22Rv1 (cell line): ENCODE measurements at regions not wholly inside any gene's neighbourhood (a gene's known extent, or its start where the extent isn't known, plus 50 kb on each side); places are given as distances from the start of the nearest gene placed in this dataset.

Source experiments
- H3K27ac ChIP-seq: fragments of 450-650 bp; 2 replicates; pipeline ENCODE4 v1.5.1; 2017
- ZFX ChIP-seq: fragments of 450-650 bp; IDR thresholded peaks from 2 replicates; pipeline ENCODE4 v1.6.1; 2017; ENCODE audit warnings: antibody characterized with exemption, borderline replicate concordance
- TF ChIP-seq, protein P1 (sequence below): fragments of 450-650 bp; IDR thresholded peaks from 2 replicates; pipeline ENCODE4 v1.5.1; 2017; ENCODE audit warnings: mild to moderate bottlenecking

DNA sequence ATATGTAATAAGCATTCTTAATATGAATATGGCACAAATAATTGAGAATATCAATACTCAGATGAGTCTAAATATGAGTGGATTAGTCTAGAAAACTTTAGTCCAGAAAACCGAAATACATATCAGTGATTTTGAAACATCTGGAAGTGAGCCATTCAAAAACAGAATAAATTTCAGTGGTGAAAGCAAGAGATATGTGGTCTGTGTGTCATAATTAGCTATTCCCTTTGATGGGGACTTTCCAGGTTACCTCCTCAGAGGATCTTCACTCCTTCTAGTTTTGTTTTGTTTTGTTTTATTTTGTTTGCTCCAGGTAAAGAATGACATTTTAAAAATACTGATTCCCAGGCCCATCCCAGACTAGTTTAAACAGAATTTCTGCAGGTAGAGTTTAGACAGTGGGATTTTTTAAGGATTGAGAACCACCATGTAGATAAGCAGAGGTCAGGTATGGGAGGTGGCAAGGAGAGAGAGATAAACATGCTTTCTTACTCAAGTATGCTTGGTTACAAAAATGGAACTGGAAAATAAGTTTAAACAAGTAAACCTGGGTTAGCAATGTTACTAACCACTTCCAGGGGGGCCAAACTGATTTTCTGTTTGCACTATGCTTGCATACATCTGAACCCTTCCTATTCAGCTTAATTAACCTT, 70.7 kb downstream of the NABP1 start:
- no peak overlapping the region for H3K27ac ChIP-seq

DNA sequence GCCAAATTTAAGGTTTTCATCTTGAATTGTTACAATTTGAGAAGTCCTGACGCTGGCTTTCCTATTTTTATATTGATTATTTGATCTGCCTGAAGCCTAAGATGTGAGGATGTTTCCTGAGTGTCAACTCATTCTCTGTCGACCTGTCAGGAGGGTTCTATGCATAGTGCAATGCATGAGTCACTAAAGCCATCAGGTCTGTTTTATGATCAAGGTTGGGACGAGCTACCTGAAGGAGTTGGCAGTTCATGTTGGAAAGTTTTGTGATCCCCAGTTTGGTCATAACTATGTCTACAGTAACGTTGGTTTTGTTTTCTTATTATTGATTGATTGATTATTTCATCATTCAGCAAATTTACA, 71.2 kb downstream of the NABP1 start:
- no peak overlapping the region for H3K27ac ChIP-seq
- no peak for TF ChIP-seq ZFX
- TF ChIP-seq, protein P1, sequence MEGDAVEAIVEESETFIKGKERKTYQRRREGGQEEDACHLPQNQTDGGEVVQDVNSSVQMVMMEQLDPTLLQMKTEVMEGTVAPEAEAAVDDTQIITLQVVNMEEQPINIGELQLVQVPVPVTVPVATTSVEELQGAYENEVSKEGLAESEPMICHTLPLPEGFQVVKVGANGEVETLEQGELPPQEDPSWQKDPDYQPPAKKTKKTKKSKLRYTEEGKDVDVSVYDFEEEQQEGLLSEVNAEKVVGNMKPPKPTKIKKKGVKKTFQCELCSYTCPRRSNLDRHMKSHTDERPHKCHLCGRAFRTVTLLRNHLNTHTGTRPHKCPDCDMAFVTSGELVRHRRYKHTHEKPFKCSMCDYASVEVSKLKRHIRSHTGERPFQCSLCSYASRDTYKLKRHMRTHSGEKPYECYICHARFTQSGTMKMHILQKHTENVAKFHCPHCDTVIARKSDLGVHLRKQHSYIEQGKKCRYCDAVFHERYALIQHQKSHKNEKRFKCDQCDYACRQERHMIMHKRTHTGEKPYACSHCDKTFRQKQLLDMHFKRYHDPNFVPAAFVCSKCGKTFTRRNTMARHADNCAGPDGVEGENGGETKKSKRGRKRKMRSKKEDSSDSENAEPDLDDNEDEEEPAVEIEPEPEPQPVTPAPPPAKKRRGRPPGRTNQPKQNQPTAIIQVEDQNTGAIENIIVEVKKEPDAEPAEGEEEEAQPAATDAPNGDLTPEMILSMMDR = no peak

More for the DNA sequence above, 70.7 kb downstream of the NABP1 start:
- TF ChIP-seq, protein P1 = no peak
- TF ChIP-seq ZFX = no peak

DNA sequence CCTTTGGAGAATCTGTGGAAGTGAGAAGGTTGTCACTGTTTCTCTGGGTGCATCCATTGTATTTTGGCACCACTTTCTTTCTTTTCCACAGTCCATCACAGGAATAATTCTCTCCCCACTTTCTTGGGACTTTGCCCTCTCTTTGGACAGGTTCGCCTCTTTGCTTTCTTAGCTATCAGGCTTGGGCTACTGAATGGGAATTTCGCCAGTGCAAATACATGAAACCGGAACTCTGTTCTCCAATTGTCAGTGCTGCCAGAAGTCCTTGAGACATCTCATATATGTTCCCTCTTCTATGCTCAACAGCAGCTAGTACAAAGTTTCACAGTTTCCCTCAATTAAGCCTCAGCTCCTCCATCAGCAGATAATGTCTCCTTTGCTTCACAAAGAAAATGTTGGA, 76.2 kb downstream of the NABP1 start:
- no peak overlapping the region for H3K27ac ChIP-seq
- TF ChIP-seq, protein P1 = no peak
- no peak for TF ChIP-seq ZFX

DNA sequence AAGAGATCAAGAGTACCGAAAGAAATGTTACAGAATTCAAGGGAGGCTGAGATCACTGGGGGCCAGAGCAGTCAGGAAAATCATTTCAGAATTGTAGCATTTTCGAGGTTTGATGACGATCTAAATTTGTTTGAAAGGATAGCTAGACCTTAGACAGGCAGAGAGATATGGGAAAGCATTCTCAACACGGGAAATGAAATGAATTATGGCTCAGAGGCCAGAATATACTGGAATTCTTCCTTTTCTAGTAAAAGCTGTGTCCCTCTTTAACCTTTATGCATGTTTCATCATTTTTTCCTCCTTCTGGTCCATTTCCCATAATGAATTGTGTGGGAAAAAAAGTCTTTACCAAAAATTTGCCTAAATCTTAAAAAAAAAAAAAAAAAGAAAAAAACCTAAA, 78.8 kb downstream of the NABP1 start:
- no peak for TF ChIP-seq ZFX
- TF ChIP-seq, protein P1 = no peak
- no peak overlapping the region for H3K27ac ChIP-seq

DNA sequence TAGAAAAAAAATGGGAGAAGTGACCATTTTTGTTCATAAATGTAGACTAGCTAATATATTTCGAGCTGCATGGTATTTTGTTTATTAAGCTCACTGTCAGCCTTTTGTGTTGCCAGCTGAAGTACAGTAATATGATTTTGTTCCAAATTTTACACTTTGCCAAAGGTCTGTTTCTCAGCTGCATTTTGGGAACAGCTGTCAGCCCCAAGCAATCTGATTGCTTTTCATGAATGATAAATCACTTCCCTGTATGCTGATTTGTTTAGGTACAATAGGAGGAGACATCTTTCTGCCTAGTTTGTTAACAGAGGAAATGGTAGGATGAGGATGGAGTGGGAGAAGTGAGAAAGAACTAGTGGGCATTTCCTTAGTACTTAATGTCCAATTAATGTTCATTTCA, 79.3 kb downstream of the NABP1 start:
- TF ChIP-seq ZFX = no peak
- TF ChIP-seq, protein P1 = no peak

DNA sequence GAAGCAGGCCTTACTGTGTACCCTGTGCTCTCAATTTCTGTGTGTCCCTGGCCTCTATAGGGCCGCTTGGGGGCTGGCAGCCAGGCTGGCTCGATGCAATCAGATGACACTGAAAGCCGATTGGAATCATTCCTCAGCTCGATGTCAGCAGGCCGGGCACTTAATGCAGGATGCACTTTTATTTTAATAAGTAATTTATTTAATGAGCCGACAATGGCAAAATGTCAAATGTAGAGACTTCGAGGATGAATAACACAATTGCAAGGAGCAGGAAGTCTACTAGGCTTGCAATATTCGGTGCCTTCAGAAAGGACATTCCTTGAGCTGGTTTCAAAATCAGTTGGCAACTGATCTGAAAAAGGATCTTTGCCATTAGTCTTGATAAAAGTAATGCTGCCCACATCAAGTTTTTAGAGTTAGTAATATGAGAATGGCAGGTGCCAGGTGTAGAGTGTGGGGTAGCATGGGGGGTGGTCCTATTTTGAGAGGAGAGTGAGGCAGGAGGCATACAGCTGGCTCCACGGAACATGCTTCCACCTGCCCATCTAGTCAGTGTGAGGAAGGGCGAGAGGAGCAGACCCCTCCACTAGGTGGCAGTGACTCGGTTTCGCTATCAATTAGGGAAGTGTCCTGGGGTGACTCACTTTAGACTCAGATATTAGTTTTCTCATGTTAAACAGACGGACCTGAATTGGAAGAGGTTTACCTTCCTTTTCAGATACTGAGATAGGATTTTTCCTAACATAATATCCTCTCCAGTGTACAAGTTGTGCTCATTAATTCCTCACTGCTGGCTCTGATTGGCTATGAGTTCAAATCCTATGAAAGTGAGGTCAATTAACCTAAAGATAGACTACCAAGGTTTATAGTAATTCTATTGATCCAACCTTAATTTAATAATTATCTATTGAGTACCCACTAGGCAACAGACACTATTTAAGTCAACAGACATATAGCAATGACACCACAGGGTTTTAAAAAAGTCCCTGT, 80.9 kb downstream of the NABP1 start:
- TF ChIP-seq, protein P1 = peak; percentile 80
- no peak for TF ChIP-seq ZFX
- no peak overlapping the region for H3K27ac ChIP-seq

More for the DNA sequence above, 79.3 kb downstream of the NABP1 start:
- no peak overlapping the region for H3K27ac ChIP-seq

DNA sequence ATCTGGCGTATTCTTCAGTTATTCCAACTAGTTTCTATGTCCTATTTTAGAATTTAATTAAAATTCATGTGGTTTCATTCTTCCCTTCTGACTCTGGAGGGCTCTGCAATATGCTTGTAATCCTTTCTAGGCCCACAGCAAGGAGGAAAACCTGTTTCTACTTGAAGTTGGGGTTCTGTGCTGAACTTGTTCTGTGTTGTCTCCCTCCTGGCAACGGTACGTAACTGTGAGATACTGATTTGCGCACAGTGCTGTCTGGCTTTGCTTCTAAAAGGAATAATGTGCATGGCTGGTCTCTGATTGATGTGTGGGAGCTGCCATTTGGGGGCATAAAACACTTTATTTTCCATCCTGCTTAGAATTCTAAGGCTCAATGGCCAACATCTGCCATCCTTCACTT, 81.7 kb downstream of the NABP1 start:
- TF ChIP-seq, protein P1 = no peak
- no peak for TF ChIP-seq ZFX
- H3K27ac ChIP-seq = no peak overlapping the region
